GM18868 (cell line): ENCODE measurements at regions not wholly inside any gene's neighbourhood (a gene's known extent, or its start where the extent isn't known, plus 50 kb on each side); places are given as distances from the start of the nearest gene placed in this dataset.
"Not testable (repeated sequence)": the region's sequence is repeated elsewhere in the genome, so short reads cannot be mapped to it uniquely, and the experiment has no call there.

Experiments
- ATAC-seq: cut with Tn5 transposase; IDR thresholded peaks from one replicate; pipeline ENCODE4 v1.9.1; 2021; ENCODE audit warnings: mild to moderate bottlenecking, moderate library complexity; ENCODE audit not compliant: unreplicated experiment

DNA sequence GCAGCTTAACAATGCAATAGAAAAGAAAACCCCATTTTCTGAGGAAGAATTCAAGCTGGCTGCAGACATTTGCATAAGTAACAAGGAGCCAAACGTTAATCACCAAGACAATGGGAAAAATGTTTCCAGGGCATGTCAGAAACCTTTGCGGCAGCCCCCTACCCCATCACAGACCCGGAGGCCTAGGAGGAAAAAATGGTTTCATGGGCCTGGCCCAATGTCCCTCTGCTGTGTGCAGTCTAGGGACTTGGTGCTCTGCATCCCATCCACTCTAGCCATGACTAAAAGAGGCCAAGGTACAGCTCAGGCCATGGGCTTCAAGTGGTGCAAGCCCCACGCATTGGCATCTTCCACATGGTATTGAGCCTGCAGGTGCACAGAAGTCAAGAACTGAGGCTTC lies 147.0 kb upstream of the NR3C2 start:
- ATAC-seq, result no peak

DNA sequence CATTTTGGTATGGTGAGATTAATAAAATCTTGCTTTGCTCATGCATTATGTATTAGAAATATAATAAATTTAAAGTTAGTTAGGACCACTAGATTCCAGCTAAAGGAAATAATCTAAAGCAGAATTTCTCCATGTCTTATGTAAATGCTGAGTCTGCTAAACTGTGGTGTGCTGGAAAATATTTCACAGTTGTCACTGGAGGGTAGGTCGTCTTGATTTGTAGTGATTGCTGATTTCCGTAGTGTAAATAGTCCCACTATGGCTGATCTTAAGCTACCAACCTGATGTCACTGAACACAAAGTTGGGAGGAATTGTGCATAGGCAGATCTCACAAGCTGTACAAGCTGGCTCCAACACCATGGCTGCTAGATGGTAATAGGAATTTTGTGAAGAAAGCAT lies 133.4 kb upstream of the NR3C2 start:
- ATAC-seq, result no peak

DNA sequence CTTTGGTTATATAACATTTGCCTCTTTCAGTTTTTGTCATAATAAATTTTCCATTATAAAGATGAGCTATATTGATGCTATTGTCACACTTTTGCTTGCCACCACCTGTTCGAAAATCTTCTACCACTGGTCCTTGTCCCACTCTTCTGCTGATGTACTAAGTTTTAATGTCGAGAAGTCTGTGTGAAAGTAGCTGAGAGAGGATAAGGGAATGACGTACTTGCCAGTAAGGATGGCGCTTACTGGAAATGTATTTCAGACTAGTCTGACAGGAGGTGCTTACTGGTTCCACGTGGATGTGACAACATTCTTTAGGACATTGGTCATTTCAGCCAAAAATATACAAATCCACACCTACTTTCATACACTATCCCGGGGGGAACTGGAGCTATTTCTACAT lies 132.7 kb upstream of the NR3C2 start:
- ATAC-seq, result no peak

DNA sequence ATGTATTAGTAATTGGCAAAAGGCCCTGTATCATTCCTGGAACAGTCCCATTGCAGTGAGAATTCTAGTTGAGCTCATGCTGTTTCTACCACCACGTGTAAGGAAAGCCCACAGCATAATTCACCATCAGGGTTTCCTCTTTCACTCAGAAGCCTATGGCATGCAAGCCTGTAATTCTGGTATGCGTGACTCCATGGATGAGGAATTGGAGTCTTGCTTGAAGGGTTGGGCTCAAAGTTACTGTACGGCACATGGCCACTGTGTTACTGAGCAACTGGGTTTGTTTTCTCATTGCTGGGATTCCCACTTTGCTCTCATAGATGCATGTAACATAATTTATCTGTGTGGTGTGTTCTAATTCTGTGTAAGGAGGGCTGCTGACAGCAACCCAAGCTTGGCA lies 132.3 kb upstream of the NR3C2 start:
- ATAC-seq, result no peak

DNA sequence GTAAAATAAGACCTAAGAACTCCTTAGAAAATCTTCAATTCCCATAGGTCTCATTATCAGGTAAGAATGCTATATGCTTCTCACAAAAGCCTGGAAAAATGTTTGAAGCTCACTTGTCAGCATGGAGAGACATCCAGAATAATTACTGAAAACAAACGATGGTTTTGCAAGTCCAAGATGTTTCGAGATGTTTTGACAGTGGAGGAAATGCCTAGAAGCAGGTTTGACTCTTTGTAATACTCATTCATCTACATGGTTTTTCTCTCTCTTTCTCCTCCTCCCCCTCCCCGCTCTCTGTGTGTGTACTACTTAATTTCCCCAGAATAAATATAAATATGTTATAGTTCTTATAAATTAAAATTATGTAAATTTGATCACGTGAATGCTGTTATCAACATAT lies 131.9 kb upstream of the NR3C2 start:
- ATAC-seq, result no peak

DNA sequence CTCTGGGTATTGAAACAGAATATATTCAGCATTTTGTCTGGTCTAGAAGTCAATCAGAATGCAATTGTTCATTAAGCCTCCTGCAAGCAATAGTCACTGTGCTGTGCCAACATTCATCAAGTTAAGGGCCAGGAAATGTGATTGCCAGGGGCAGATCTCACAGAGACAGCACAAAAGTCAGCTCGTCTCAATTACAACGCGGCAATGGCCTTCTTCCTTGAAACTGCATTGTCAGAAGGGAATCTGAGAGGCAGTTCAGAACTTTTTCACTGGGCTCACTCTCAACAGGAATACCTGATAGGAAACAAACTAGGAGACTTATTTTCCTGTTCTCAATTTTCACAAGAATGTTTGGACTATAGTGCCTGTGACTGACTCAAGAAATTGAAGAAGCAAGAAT lies 131.1 kb upstream of the NR3C2 start:
- no peak for ATAC-seq

DNA sequence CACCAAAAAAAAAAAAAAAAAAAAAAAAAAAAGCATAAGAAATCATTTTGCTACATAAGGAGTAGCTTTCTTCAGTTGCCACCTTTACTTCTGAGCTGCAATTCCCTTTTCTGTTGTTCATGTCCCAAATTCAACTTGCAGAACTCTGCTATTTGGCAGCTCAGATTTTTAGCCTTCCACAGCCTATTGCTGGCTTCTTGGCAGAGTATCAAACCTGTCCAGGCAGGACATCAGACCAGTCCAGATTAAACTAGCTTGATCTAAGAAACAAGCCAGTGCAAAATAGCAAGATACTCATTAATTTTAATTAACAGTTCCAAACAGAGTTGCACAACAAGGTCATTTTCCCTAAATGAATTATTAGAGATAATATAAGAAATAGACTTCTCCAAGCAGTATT lies 123.6 kb upstream of the NR3C2 start:
- no peak for ATAC-seq

DNA sequence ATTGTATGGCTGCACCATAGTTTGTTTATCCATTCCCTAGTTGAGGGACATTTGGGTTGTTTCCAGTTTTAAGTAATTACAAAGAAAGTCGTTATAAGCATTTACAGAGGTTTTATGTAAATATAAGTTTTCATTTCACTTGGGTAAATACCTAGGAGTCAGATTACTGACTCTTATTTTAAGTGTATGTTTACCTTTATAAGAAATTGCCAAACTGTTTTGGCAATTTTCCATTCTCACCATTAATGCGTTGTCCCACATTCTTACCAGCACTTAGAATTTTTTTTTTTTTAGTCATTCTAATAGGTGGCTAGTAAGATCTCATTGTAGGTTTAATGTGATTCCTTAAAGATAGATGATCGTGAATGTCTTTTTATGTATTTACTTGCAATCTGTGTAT lies 121.5 kb upstream of the NR3C2 start:
- no peak for ATAC-seq

DNA sequence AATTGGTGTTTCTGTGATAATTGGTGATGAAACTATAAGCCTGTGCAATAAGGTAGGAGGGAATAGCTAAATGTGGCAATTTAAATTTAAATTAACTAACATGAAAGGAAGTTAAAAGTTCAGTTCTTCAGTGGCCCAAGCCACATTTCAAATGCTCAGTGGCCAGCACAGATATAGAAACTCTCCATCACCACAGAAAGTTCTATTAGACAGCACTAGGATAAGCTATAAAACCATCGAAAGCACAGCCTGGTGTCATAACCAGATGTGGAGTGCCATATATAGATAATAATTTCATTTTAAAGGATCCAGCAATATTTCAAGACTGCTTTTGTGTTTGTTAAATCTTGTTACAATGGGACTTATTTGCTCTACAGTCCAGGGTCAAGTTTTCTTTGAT lies 119.3 kb upstream of the NR3C2 start:
- ATAC-seq, result no peak

DNA sequence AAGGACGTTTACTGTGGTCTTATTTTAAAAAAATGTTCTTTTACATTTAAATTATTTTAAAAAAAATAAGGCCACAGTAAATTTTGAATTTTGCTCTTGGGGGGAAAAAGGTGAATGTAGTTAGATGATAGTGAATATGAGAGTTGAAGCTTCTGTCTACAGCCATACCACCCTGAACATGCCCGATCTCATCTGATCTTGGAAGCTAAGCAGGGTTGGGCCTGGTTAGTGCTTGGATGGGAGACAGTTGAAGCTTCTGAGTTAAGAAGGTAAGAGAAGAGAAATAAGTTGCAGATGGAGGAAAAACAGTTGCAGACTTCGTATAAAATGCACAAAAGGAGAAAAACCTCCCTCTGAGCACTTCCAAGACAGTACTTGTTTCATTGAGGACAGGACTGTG lies 115.6 kb upstream of the NR3C2 start:
- ATAC-seq, result no peak

DNA sequence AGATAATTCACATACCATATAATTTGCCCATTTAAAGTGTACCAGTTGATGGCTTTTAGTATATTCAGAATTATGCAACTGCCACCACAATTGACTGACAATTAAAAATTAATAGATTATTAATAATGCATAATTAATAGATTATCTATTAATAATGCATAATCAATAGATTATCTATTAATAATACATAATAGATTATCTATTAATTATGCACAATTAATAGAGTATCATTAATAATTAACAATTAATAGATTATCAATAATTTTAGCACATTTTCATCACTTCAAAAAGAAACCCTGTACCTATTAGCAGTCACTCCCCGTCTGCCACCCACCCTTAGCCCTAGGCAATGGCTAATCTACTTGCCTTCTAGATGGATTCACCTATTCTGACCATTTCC lies 108.6 kb upstream of the NR3C2 start:
- no peak for ATAC-seq

DNA sequence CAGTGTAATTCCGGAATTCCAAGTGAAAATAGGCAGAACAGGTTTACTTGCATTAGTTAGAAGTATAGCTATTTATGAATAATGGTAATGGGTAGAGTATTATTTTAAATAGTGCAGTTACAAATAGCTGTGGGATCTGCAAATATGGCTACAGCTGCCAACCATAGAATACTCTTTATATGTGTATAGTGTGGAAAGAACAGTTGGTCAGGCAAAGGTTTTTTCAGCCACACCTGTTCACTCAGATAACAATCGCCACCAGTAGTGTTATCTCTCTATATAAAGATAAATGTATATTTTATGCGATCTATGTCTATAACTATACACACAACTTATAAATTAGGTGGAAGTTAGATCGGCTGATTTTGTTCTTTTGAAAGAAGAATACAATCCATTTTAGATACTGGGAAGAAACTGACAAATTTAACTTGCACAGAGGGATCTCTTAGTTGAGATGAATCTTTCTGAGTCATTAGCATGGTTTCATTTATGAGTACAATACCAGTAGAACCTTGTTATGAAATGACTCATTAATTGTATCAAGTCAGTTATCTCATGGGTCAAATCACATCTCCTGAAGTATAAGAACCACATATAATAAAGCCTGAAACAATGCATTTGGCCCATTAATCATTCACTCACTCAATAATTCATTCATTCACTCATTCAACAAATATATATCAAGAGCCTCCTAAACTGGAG lies 100.9 kb upstream of the NR3C2 start:
- peak; percentile 45 for ATAC-seq

DNA sequence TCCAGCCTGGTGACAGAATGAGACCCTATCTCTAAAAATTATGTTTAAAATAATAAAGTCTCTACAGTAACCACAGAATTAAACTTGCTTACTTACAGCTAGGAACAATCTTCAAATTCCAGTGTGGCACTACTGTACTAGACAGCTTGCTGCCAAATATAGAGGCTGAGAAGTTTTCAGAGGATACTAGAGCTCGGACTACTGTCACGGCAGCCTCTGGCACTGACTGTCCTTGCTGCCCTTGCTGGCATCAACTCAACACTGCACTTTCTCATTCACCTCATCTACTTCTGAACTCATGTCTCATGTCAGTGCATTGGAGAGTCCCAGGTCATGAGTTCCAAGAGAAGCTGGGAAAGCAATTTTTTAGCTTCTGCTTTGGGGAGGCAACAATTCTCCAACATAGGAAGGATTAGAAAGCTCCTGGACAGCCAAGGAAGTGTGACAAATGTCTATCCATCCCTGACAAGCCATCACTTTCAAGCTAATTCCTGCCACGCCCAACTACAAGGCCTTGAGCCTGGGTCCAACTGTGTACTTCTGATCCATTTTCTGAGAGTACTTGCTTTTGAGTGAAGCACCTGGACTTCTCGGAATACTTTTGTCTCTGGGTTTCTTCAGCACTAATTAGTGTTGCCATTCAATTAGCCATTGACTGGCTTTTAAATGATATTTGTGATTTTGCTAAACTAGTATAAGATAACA lies 98.6 kb upstream of the NR3C2 start:
- no peak for ATAC-seq

DNA sequence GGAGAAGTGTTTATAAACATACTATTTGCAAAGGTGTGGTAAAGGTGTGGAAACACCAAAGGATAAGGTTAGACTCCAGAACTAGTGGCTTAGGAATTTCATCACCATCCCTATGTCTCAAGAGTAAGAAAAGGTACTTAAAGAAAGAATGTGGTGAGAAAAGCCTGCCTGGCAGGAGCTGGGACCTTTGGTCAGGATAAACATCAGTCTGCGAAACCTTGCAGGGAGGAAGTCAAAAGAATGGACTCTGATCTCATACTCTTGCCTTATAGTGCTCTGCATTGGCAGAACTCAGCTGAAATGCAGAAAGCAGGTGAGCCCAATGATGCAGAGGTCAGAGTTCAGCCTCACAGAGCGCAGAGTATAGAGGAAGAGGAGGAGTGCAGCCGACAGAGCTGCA lies 97.2 kb upstream of the NR3C2 start:
- ATAC-seq, result no peak

DNA sequence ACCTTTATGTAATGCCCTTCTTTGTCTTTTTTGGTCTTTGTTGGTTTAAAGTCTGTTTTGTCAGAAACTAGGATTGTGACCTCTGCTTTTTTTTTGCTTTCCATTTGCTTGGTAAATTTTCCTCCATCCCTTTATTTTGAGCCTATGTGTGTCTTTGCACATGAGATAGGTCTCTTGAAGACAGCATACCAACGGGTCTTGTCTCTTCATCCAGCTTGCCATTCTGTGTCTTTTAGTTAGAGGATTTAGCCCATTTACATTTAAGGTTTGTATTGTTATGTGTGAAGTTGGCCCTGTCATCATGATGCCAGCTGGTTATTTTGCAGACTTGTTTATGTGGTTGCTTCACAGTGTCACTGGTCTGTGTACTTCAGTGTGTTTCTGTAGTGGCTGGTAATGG lies 91.6 kb upstream of the NR3C2 start:
- not testable (repeated sequence) for ATAC-seq

DNA sequence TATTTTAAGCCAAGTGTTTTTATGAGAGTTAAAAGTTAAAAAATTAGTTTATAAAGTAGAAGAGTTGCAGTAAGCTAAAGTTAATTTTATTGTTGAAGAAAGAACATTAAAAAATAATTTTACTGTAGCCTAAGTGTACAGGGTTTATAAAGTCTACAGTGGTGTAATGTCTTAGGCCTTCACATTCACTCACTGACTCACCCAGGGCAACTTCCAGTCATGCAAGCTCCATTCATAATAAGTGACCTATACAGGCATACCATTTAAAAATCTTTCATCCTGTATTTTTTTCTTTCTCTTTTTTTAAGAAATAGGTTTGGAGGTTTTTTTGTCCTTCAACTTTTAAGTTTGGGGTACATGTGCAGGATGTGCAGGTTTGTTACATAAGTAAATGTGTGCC lies 87.9 kb upstream of the NR3C2 start:
- ATAC-seq, result no peak

DNA sequence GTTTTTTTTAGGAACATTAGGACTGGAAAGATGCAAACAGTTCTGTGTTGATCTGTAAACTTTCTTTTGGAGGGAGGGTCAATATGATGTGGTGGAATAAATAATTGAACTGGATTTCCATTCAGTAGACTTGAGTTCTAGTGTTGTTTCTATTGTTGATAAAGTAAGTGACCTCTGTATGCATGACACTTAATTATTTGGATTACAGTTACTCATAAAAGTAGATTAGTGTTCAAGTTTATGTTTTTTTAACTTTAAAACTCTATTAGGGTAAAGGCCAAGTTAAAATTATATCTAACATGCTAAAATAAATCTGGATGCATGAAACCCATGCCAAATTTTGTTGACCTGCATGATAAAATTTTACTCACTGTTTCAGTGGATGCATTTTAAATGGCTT lies 85.4 kb upstream of the NR3C2 start:
- no peak for ATAC-seq

DNA sequence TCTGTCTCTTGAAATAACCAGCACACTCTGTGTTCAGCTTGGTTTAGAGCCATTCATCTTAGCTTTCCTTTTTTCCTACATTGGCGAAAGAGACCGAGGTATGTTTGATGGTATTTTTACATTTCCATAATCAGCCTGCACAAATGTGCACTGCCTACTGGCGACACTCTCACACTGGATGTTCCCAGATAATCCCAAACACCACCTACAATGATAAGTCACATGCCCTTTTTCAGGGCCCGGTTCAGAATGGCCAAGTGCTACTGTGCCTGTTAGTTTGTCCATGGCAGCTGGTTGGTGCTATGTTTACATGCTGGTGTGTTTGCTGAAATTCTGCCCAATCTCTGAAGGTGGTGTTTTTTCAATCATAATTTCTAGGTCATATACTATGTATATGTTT lies 80.8 kb upstream of the NR3C2 start:
- ATAC-seq, result no peak

DNA sequence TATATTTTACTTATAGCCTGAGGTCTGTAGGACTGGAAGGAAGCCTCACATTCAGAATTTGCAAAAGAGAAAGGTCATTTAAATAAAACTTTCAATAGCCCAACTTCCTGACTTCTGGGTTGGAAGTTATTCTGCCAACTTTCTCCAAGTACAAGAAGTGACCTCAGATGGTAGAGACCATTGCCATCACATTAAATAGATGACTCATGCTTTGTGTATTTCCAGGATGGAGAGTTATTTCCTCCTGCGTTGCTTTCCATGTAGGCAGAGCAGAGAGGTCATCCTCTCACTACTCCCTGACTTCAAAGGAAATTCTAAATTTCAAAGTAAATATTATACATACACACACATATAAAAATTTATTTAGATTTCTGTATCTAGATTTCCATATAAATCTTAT lies 73.0 kb upstream of the NR3C2 start:
- ATAC-seq, result no peak

DNA sequence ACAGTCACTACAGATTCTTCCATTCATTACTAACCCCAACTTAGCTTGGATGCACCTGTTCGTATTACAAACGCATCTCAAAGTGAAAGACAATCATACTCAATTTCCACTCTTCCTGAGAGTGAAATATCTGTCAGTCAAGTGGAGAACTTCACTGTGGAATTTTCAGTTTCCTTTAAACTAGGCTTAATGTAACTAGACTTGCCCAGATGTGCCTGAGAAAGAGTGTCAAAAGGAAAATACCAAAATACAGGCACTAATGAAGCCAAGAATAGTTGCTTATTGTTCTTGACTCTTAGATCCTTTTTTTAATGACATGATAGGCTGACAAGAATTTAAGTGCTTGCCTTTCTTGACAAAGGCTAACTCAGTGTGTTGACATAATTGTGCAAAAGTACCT lies 72.4 kb upstream of the NR3C2 start:
- ATAC-seq, result no peak

DNA sequence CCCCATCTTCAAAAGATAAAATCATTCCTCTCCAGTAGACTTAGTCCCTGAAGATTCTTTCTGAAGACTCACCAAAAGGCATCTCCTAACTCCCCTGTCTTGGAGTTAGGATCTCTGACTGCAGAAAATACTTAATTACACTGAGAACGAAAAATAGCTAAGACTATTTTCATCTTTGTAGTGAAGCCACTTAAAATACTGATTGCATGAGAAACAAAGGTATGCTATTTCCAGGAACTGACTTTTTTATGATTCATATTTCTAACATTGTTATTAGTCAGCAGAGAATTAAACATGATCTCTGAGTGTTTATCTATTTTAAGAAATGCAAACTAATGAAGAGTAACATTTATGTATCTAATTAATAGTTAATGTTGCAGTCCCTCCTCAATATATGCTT lies 71.8 kb upstream of the NR3C2 start:
- ATAC-seq, result no peak

DNA sequence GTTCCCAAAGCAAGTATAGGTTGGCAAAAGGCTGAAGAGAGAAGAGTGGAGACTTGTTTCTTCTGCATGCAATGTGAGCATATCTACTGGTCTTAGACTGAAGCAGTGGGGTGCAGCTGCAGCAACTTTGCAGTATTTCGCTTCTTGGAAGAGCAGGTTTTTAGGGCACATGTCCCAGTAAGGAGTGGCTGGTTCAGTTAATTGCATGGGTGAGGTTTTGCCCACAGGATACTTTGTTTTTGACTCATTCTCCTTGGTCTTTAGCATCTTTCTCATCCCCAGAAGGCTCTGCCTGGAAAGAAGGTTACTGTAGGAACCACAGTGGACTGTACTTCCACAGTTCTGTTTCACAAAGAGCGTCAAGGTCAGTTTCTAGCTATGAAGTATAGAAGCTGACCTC lies 68.0 kb upstream of the NR3C2 start:
- no peak for ATAC-seq

DNA sequence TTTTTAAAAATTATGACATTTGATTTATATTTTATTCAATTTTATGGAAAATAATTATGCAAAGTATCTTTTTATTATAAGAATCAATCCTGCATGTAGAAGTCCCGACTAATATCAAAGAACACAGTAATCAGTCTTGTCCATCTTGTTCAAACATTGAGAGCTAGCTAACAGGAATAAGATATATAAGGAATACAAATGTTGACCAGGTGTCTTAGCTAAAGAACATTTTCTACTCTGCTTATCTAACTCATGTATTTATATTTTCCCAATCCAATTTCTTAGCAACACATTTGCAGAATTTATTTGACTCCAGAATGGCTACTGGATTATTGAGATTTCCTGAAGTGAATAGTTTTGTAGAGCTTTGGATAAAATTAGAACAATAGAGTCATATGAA lies 61.5 kb upstream of the NR3C2 start:
- no peak for ATAC-seq
